ENCODE measurements at regions not wholly inside any gene's neighbourhood (a gene's known extent, or its start where the extent isn't known, plus 50 kb on each side); places are given as distances from the start of the nearest gene placed in this dataset.

- intact Hi-C loops (cut with DNase I; ENCODE audit: low total_unique reads), result no loop called here
- no peaks in the 10 kb centered on the region for H3K36me3 ChIP-seq
- no peak overlapping the region for H3K27ac ChIP-seq
- no peaks in the 10 kb centered on the region for H3K4me1 ChIP-seq
- H3K9me3 ChIP-seq, result no peaks in the 10 kb centered on the region
- no peak overlapping the region for H3K4me3 ChIP-seq
- H3K27me3 ChIP-seq, result peaks cover 0 to 4% (median 0%) of the 10 kb centered on the region in 3 donors
- no peak for TF ChIP-seq EP300 (IDR thresholded peaks at IDR 0.05)
- TF ChIP-seq POLR2AphosphoS5 (IDR thresholded peaks at IDR 0.05), result no peak
- no peak for TF ChIP-seq POLR2A (IDR thresholded peaks at IDR 0.05)
- WGBS, 5 donors, result 42 to 53% (median 47%) methylated on average over 5 of the region's 5 CpGs
- peak in 1 of 2 donors; percentile 20 for DNase-seq
Measured at GRCh38 chr15:62378772-62379498, 213.8 kb upstream of the C2CD4B start.

GRCh38 chr15:62380011-62380410 is 214.9 kb upstream of the C2CD4B start:
- TF ChIP-seq POLR2AphosphoS5 (IDR thresholded peaks at IDR 0.05) (no peak), CTCF (IDR thresholded peaks at IDR 0.05) (no peak), POLR2A (IDR thresholded peaks at IDR 0.05) (no peak), EP300 (IDR thresholded peaks at IDR 0.05) (no peak)
- WGBS, 5 donors, result 78 to 92% (median 90%) methylated on average over 4 of the region's 4 CpGs
- H3K27me3 ChIP-seq, result peaks cover 0 to 4% (median 0%) of the 10 kb centered on the region in 3 donors
- peak in 1 of 2 donors; percentile 29 for DNase-seq
- intact Hi-C loops (cut with DNase I; ENCODE audit: low total_unique reads), result no loop called here
- H3K4me3 ChIP-seq, result no peak overlapping the region
- no peaks in the 10 kb centered on the region for H3K36me3 ChIP-seq
- no peaks in the 10 kb centered on the region for H3K9me3 ChIP-seq
- no peak overlapping the region for H3K27ac ChIP-seq
- no peaks in the 10 kb centered on the region for H3K4me1 ChIP-seq

- no peaks in the 10 kb centered on the region for H3K9me3 ChIP-seq
- H3K27me3 ChIP-seq, result peaks cover 0 to 4% (median 0%) of the 10 kb centered on the region in 3 donors
- H3K4me1 ChIP-seq, result no peaks in the 10 kb centered on the region
- WGBS, 5 donors, result 60 to 91% (median 79%) methylated on average over 1 of the region's 1 CpG
- intact Hi-C loops (cut with DNase I; ENCODE audit: low total_unique reads), result no loop called here
- H3K27ac ChIP-seq, result no peak overlapping the region
- no peak for DNase-seq
- no peaks in the 10 kb centered on the region for H3K36me3 ChIP-seq
- H3K4me3 ChIP-seq, result no peak overlapping the region
- TF ChIP-seq POLR2AphosphoS5 (IDR thresholded peaks at IDR 0.05) (no peak), EP300 (IDR thresholded peaks at IDR 0.05) (no peak), POLR2A (IDR thresholded peaks at IDR 0.05) (no peak), CTCF (IDR thresholded peaks at IDR 0.05) (no peak)
Measured at GRCh38 chr15:62382046-62382445, 217.0 kb upstream of the C2CD4B start.

- peaks cover 20 to 33% (median 31%) of the 10 kb centered on the region in 4 donors for H3K4me1 ChIP-seq
- no peaks in the 10 kb centered on the region for H3K36me3 ChIP-seq
- peak; percentile 71 to 94 for DNase-seq
- peak within 1 kb of the TSS; percentile 76 to 89 (median 84) for H3K4me3 ChIP-seq
- TF ChIP-seq POLR2AphosphoS5 (IDR thresholded peaks at IDR 0.05), result peak; percentile 16 to 88 (median 85)
- TF ChIP-seq EP300 (IDR thresholded peaks at IDR 0.05), result no peak
- no peak for TF ChIP-seq POLR2A (IDR thresholded peaks at IDR 0.05)
- TF ChIP-seq CTCF (IDR thresholded peaks at IDR 0.05), result no peak
- H3K27me3 ChIP-seq, result peaks cover 0 to 3% (median 0%) of the 10 kb centered on the region in 3 donors
- intact Hi-C loops (cut with DNase I; ENCODE audit: low total_unique reads), result no loop called here
- H3K27ac ChIP-seq, result peak within 1 kb of the TSS; percentile 73 to 90 (median 85)
- H3K9me3 ChIP-seq, result no peaks in the 10 kb centered on the region
- 0% methylated on average over 18 to 74 of the region's 74 CpGs for WGBS, 5 donors
Measured at GRCh38 chr15:62389885-62390790, 225.1 kb upstream of the C2CD4B start, which contains the start of gene TLN2. Gene TLN2, plus strand, starts transcription at chr15:62390550.
